ENCODE measurements at regions not wholly inside any gene's neighbourhood (a gene's known extent, or its start where the extent isn't known, plus 50 kb on each side); places are given as distances from the start of the nearest gene placed in this dataset.

GRCh38 chr9:95626341-95626740 is 109.6 kb upstream of the PTCH1 start:
- DNase-seq (ENCODE audit: low read depth), result no peak
- no peak for TF ChIP-seq CTCF (conservative IDR thresholded peaks at IDR 0.05; ENCODE audit: low read depth, low read length)
- H3K4me3 ChIP-seq (ENCODE audit: low read depth, low read length), result no peak overlapping the region

GRCh38 chr9:95623640-95624039 is 106.9 kb upstream of the PTCH1 start:
- TF ChIP-seq CTCF (conservative IDR thresholded peaks at IDR 0.05; ENCODE audit: low read depth, low read length), result no peak
- no peak overlapping the region for H3K4me3 ChIP-seq (ENCODE audit: low read depth, low read length)
- DNase-seq (ENCODE audit: low read depth), result no peak

GRCh38 chr9:95620722-95621121 is 104.0 kb upstream of the PTCH1 start:
- DNase-seq (ENCODE audit: low read depth), result no peak
- TF ChIP-seq CTCF (conservative IDR thresholded peaks at IDR 0.05; ENCODE audit: low read depth, low read length), result no peak
- no peak overlapping the region for H3K4me3 ChIP-seq (ENCODE audit: low read depth, low read length)

DNA sequence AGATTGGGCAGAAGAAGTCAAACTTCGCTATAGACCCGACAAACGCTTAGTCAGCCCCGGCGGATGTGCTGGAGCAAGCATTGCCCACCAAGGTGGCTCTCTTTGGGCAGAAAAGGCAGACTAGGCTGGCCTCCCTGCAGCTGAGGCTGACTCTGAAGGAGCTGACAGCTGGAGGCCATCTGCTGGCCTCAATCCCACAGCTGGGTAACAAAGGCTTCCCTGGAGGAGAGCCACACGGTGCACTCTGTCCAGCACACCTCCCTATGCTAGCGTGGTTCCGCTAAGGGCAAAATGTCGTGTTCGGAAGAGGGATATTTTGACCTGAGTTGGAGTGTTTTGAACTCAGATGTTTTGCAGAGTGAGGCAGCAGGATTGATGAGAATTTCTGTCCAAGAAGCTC is 103.5 kb upstream of the PTCH1 start:
- no peak for TF ChIP-seq CTCF (conservative IDR thresholded peaks at IDR 0.05; ENCODE audit: low read depth, low read length)
- DNase-seq (ENCODE audit: low read depth), result no peak
- no peak overlapping the region for H3K4me3 ChIP-seq (ENCODE audit: low read depth, low read length)

DNA sequence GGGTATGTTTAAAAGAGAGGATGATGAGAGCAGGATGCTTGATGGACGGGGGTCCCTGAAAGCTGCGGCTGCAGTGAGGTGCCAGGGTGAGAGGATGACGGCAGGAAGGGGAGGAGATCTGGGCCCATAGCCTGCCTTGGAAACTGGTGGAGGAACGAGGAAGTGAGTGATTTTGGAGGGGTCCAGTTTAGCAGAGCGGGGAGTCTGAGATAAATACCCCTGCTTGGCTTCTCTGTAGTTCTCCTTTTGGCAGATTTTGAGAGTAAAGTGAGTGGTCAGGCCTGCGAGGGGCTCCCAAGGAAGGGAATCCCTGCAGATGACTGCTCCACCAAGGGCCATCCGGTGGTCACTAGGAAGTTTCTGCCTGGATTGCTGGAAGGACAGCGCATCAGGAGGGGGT is 98.5 kb upstream of the PTCH1 start:
- no peak for TF ChIP-seq CTCF (conservative IDR thresholded peaks at IDR 0.05; ENCODE audit: low read depth, low read length)
- no peak for DNase-seq (ENCODE audit: low read depth)
- H3K4me3 ChIP-seq (ENCODE audit: low read depth, low read length), result no peak overlapping the region

- no peak for DNase-seq (ENCODE audit: low read depth)
- TF ChIP-seq CTCF (conservative IDR thresholded peaks at IDR 0.05; ENCODE audit: low read depth, low read length), result no peak
- no peak overlapping the region for H3K4me3 ChIP-seq (ENCODE audit: low read depth, low read length)
Observed at GRCh38 chr9:95613670-95614069, 96.9 kb upstream of the PTCH1 start.

- DNase-seq (ENCODE audit: low read depth), result no peak
- TF ChIP-seq CTCF (conservative IDR thresholded peaks at IDR 0.05; ENCODE audit: low read depth, low read length), result no peak
- H3K4me3 ChIP-seq (ENCODE audit: low read depth, low read length), result no peak overlapping the region
Observed at GRCh38 chr9:95611354-95611753, 94.6 kb upstream of the PTCH1 start.
